ENCODE measurements at regions not wholly inside any gene's neighbourhood (a gene's known extent, or its start where the extent isn't known, plus 50 kb on each side); places are given as distances from the start of the nearest gene placed in this dataset.

- TF ChIP-seq POLR2A (IDR thresholded peaks at IDR 0.05; ENCODE audit: extremely low read depth, insufficient read length) = no peak
- no peak for TF ChIP-seq MAX (IDR thresholded peaks at IDR 0.05; ENCODE audit: low read depth, low read length)
Observed at GRCh38 chr15:37260255-37260654, 159.9 kb upstream of the MEIS2 start.

All from NB4 (cell line).